Fibroblast of skin of scalp (primary cell): ENCODE measurements at regions not wholly inside any gene's neighbourhood (a gene's known extent, or its start where the extent isn't known, plus 50 kb on each side); places are given as distances from the start of the nearest gene placed in this dataset.
"Not testable (repeated sequence)": the region's sequence is repeated elsewhere in the genome, so short reads cannot be mapped to it uniquely, and the experiment has no call there.

Experiments used
- DNase-seq: peaks from one replicate; pipeline ENCODE4 v3.0.0-alpha.2; 2013

DNA sequence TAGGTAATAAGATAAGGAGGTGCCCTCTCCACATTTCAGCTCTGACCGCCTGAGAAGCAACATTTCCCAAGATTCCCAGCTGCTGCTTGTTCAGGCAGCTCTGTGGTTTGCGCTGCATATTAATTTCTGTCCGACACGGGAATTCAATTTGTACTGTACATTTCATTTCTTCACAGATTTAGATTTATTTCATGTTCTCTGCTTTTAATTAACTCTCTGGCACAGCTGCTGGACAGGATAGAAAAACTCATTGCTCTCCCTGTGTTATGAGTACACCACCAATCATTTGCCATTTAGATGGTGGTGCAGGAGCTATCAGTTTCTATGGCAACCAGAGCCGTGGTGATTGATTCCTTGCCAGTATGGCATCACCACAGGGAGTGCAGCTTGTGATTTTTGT, 558.5 kb downstream of the DMRTA1 start:
- DNase-seq: peak; percentile 5

DNA sequence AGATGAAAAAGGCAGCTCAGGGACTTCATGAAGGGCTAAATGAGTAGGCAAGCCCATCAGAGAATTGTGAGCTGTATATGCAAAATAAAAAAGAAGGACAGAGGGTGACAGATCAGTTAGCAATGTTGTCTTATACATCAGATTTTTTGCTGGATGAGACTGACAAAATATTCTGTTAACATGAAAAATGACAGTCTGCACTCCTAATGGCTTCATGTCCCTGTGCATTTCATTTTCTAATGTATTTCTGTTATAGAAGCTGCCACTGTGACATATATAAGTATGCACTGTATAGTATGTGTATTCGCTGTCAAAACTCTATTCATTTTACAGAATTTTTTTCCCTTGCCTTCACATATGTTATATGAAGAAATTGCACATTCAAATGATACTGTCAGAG, 559.5 kb downstream of the DMRTA1 start:
- DNase-seq: no peak

DNA sequence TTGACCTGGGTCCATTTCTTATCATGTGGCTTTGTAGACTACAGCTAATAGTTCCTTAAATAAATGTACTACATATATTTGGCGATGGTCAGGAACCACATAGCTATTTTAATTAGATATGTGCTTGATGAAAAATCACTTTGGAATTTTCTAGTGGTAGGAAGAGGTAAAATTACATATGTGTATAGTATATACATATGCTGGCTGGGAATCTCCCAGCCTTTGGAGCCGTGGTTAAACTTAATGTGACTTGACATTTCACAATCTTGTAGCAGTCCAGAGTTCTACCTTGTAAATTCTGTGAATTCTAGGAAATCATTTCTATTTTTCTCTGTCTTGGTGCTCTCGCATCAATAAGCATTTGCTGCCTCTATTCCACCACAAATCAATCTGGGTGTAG, 565.0 kb downstream of the DMRTA1 start:
- peak; percentile 32 for DNase-seq

DNA sequence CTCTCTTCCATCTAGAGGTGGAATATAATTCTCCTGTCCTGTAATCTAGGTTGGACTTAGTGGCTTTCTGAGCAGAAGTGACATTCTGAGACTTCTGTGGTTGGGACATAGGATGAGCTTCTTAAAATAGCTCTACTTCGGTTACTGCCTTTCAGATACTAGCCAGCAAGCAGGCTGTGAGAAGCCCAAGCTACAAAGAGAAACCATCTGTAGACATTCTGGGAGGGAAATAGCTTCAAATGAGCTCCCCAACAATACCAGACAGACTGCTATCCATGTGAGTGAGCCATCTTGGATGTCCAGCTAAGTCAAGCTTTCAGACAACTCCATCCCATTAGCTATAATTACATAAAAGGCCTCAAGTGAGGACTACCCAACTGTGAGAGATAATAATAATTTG, 568.9 kb downstream of the DMRTA1 start:
- no peak for DNase-seq

- DNase-seq: no peak
Measured at GRCh38 chr9:23036416-23036815, 589.8 kb downstream of the DMRTA1 start.

DNA sequence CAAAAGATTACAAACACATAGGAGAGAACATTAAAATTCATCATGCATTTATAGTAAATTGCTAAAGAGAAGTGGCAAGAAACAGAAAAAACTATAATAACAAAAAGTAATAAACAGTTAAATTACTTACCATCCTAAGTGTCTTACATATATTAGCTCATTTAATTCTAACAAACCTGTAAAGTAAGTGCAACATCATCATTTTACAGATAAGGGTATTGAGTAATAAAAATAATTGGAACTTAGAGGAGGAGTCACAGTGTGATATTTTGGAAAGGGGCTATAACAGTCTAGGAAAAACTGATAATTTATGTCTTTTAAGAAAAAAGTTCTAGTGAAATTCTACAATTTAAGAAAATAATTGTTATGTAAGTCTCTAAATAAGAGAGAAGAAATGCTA, 592.8 kb downstream of the DMRTA1 start:
- no peak for DNase-seq

- DNase-seq: no peak
Measured at GRCh38 chr9:23041466-23041865, 594.8 kb downstream of the DMRTA1 start.

DNA sequence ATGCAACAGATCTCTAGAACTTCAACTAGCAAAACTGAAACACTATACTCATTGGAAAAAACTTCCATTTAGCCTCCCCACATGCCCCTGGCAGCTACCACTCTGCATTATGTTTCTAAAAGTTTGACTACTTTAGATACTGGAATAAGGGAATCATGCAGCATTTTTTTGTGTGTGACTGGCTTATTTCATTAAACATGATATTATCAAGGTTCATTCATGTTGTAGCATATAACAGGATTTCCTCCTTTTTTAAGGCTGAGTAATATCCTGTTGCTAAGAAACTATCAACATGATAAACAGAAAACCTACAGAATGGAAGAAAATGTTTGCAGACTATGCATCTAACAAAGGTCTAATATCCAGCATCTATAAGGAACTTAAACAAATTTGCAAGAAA, 597.9 kb downstream of the DMRTA1 start:
- no peak for DNase-seq

- DNase-seq: not testable (repeated sequence)
Measured at GRCh38 chr9:23046026-23046425, 599.4 kb downstream of the DMRTA1 start.

DNA sequence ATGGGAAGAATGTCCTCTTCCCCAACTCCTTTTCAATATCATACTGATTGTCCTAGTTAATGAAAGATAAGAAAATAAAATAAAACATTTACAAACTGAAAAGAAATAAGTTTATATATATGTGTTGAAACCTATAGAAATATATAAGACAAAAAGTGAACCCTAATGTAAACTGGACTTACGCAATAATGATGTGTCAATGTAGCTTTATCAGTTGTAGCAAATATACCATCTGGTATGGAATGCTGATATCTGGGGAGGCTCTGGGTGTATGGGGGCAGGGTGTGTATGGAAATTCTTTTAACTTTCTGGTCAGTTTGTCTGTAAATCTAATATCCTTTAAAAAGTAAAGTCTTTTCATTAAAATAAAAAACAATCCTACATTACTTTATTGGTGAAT, 603.9 kb downstream of the DMRTA1 start:
- DNase-seq: no peak

GRCh38 chr9:23073136-23073535, 626.5 kb downstream of the DMRTA1 start:
- DNase-seq: no peak

DNA sequence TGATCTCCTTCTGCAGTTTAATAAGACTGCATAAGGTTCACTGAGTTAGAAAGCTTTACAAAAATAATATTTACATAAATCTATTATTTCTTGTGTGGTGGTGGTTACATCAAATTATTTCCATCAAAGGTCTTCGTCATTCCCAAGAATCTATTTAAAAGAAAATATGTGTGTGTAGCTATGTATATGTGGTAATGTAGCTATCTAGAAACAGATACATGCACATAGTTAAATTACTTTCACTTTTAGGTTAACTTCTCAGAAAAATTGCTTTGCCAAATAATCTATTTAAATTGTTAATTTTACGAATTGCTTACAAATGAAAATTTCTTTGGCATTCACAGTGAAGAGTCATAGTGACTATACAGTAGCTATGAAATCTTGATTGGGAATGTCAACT, 633.2 kb downstream of the DMRTA1 start:
- DNase-seq: no peak

GRCh38 chr9:23081377-23081776, 634.8 kb downstream of the DMRTA1 start:
- DNase-seq: no peak

- DNase-seq: no peak
Measured at GRCh38 chr9:23088932-23089364, 642.3 kb downstream of the DMRTA1 start.

GRCh38 chr9:23117616-23118015, 671.0 kb downstream of the DMRTA1 start:
- DNase-seq: peak; percentile 53

DNA sequence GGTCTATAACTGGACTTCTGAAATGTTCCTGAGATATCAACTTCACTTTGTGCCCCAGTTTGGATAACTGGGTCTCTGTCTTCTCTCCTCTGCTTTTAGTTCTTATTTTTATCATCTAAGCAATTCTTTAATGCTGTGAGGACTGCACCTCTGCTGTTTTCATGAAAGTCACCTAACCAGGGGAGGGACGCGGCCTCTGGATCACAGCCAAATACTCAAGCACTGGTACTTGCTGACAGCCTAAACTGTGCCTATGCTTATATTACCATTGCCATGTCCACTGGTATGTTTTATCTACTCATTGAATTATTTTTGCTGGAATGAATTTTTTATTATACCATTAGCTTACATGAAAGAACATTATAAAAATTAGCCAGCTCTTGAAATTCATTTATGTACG, 674.0 kb downstream of the DMRTA1 start:
- no peak for DNase-seq

- peak; percentile 14 for DNase-seq
Measured at GRCh38 chr9:23123048-23123632, 676.5 kb downstream of the DMRTA1 start.

GRCh38 chr9:23145467-23145866, 680.6 kb downstream of the ELAVL2 start:
- DNase-seq: no peak

DNA sequence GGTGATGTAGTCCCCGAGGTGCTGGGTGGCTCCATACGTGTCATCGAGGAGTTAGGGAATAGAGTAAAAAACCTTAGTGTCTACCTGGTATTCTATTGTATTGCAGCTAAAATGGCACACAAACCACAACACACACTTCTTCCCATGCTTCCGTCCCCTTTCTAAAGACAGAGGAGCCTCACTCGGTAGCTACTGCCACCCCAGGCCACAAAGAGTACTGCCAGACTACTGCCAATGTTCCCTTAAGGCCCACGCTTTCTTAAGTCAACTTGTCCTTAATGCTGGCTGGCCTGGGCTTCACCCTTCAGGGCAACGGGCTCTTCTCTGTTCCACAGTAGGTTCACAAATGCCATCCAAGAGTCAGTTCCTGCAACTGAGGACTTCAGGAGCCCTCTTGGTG, 673.0 kb downstream of the ELAVL2 start:
- no peak for DNase-seq

GRCh38 chr9:23160491-23160890, 665.5 kb downstream of the ELAVL2 start:
- DNase-seq: no peak

DNA sequence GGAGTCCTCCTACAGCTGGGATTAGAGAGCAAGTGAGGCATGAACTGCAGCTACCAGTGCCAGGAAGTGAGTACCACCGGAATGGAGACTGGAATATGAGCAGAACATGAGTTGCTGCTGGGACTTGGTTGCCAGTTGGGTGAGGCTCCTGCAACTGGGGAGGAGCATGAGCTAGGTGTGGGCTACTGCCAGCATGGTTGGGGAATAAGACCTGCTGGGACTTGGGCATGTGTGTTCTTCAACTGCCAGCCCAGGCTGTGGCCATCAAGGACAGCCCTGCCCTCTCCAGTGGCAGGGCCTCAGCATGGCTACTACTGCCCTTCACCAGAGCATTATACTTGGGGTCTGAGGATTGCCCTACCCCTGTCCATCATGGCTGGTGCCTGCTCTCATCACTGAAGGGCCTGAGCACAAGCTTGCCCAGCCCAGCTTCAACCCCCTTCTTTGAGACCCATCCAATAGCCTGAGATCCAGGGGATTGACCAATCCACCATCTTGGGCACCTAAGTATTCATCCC, 665.0 kb downstream of the ELAVL2 start:
- DNase-seq: no peak

GRCh38 chr9:23162789-23163188, 663.3 kb downstream of the ELAVL2 start:
- DNase-seq: no peak

DNA sequence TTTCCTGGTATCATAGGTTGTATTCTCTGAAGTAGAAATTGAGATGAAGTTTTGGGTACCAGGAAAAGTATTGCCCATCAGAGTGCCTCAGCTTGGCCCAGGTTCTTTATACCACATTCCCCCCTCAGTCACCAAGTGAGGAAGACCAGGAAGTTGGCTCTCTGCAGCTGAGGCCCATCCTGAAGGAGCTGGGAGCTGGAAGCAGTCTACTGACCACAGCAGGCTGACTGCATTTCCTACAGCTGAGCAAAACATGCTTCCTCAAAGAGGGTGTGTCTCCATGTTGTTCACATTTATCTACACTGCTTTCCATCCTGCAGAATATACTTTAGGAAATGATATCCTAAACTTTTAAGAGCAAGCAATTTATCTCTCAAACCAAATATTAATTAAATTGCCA, 654.6 kb downstream of the ELAVL2 start:
- no peak for DNase-seq

DNA sequence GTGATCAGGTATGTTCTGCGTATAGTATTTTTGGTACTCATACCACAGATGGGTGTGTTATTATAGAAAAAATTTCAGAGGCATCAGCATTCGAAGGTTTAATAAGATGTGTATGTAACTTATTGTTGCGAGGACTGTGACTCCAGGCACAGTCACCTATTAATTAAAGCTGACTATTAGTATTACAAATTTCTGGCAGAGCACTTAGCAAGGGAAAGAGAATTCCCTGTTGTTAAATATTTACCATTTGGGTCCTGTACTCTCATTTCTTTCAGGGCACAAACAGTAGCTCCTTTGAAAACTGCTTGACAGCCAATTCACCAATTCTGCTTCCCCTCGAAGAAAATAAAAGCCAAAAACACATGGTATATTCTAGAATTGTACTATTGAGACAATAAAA, 653.8 kb downstream of the ELAVL2 start:
- DNase-seq: no peak

- no peak for DNase-seq
Measured at GRCh38 chr9:23172979-23173637, 652.9 kb downstream of the ELAVL2 start.
